H9 (cell line): ENCODE measurements at regions not wholly inside any gene's neighbourhood (a gene's known extent, or its start where the extent isn't known, plus 50 kb on each side); places are given as distances from the start of the nearest gene placed in this dataset.

Source experiments
- DNase-seq: peaks from one replicate; pipeline ENCODE4 v3.0.0-alpha.2; 2017
- H2AFZ ChIP-seq: one replicate; pipeline ENCODE4 v1.6.1; 2013; ENCODE audit warnings: mild to moderate bottlenecking, low read length, control low read depth, moderate library complexity
- H2AK5ac ChIP-seq: 2 replicates; pipeline ENCODE4 v1.6.1; 2013; ENCODE audit warnings: low read length, control low read depth, mixed read lengths; ENCODE audit not compliant: insufficient read length
- H2BK120ac ChIP-seq: one replicate; pipeline ENCODE4 v1.6.1; 2013; ENCODE audit warnings: low read depth, mild to moderate bottlenecking, low read length, control low read depth, inconsistent platforms; ENCODE audit not compliant: poor library complexity, severe bottlenecking
- H2BK12ac ChIP-seq: 2 replicates; pipeline ENCODE4 v1.6.1; 2013; ENCODE audit warnings: low read length, control low read depth, mixed read lengths, low read depth; ENCODE audit not compliant: insufficient read length
- H2BK15ac ChIP-seq: 2 replicates; pipeline ENCODE4 v1.6.1; 2013; ENCODE audit warnings: low read depth, low read length, control low read depth
- H2BK20ac ChIP-seq: one replicate; pipeline ENCODE4 v1.6.1; 2013; ENCODE audit warnings: low read depth, mild to moderate bottlenecking, low read length, control low read depth, inconsistent platforms; ENCODE audit not compliant: poor library complexity, severe bottlenecking
- H2BK5ac ChIP-seq: 2 replicates; pipeline ENCODE4 v1.6.1; 2013; ENCODE audit warnings: low read length, control low read depth, mixed read lengths; ENCODE audit not compliant: insufficient read length
- H3K14ac ChIP-seq: 2 replicates; pipeline ENCODE4 v1.6.1; 2013; ENCODE audit warnings: low read length, control low read depth; ENCODE audit not compliant: insufficient read depth
- H3K18ac ChIP-seq: 2 replicates; pipeline ENCODE4 v1.6.1; 2013; ENCODE audit warnings: low read depth, mild to moderate bottlenecking, mixed read lengths, low read length, control low read depth; ENCODE audit not compliant: insufficient read length
- H3K23ac ChIP-seq: 2 replicates; pipeline ENCODE4 v1.6.1; 2013; ENCODE audit warnings: low read length, control low read depth, mixed read lengths, low read depth; ENCODE audit not compliant: insufficient read length
- H3K23me2 ChIP-seq: 2 replicates; pipeline ENCODE4 v1.6.1; 2013; ENCODE audit warnings: low read depth, mild to moderate bottlenecking, mixed read lengths, low read length, control low read depth; ENCODE audit not compliant: insufficient read length, poor library complexity, severe bottlenecking
- H3K27ac ChIP-seq: 2 replicates; pipeline ENCODE4 v1.5.1; 2013; ENCODE audit warnings: low read length, control low read depth, mixed read lengths, low read depth; ENCODE audit not compliant: insufficient read length
- H3K27me3 ChIP-seq: 2 replicates; pipeline ENCODE4 v1.6.1; 2013; ENCODE audit warnings: low read length, control low read depth, inconsistent platforms; ENCODE audit not compliant: insufficient read depth
- H3K4ac ChIP-seq: 2 replicates; pipeline ENCODE4 v1.6.1; 2013; ENCODE audit warnings: low read depth, mild to moderate bottlenecking, control low read depth, inconsistent platforms, low read length, moderate library complexity
- H3K4me1 ChIP-seq: 2 replicates; pipeline ENCODE4 v1.6.1; 2013; ENCODE audit warnings: low read length, control low read depth, inconsistent platforms; ENCODE audit not compliant: insufficient read depth
- H3K4me2 ChIP-seq: 2 replicates; pipeline ENCODE4 v1.6.1; 2013; ENCODE audit warnings: low read length, control low read depth, mixed read lengths; ENCODE audit not compliant: insufficient read length, insufficient read depth
- H3K56ac ChIP-seq: 2 replicates; pipeline ENCODE4 v1.6.1; 2013; ENCODE audit warnings: low read depth, mild to moderate bottlenecking, mixed read lengths, low read length, control low read depth; ENCODE audit not compliant: insufficient read length
- H3K79me1 ChIP-seq: 2 replicates; pipeline ENCODE4 v1.6.1; 2013; ENCODE audit warnings: low read depth, mild to moderate bottlenecking, moderate library complexity, low read length, control low read depth, inconsistent platforms; ENCODE audit not compliant: insufficient read depth, poor library complexity, severe bottlenecking
- H3K79me2 ChIP-seq: 2 replicates; pipeline ENCODE4 v1.6.1; 2013; ENCODE audit warnings: low read length, control low read depth, inconsistent platforms; ENCODE audit not compliant: insufficient read depth
- H3K9ac ChIP-seq: 2 replicates; pipeline ENCODE4 v1.6.1; 2013; ENCODE audit warnings: low read length, control low read depth, mixed read lengths; ENCODE audit not compliant: insufficient read length; ENCODE audit errors: extremely low read depth
- H3K9me3 ChIP-seq: one replicate; pipeline ENCODE4 v1.6.1; 2013; ENCODE audit warnings: low read depth, low read length, inconsistent platforms; ENCODE audit not compliant: control insufficient read depth
- H3T11ph ChIP-seq: one replicate; pipeline ENCODE4 v1.6.1; 2013; ENCODE audit warnings: mild to moderate bottlenecking, low read length, control low read depth, inconsistent platforms
- H4K20me1 ChIP-seq: one replicate; pipeline ENCODE4 v1.6.1; 2013; ENCODE audit not compliant: control insufficient read depth, insufficient read length, insufficient read depth
- H4K5ac ChIP-seq: 2 replicates; pipeline ENCODE4 v1.6.1; 2013; ENCODE audit warnings: low read depth, mild to moderate bottlenecking, mixed read lengths, low read length, control low read depth; ENCODE audit not compliant: insufficient read length
- H4K8ac ChIP-seq: replicated peaks from 2 replicates; pipeline ENCODE4 v1.6.1; 2013; ENCODE audit warnings: low read length, control low read depth, mixed read lengths, low read depth; ENCODE audit not compliant: insufficient read length
- H4K91ac ChIP-seq: 2 replicates; pipeline ENCODE4 v1.6.1; 2013; ENCODE audit warnings: low read depth, mild to moderate bottlenecking, moderate library complexity, mixed read lengths, low read length, control low read depth; ENCODE audit not compliant: insufficient read length
- H3K27ac Mint-ChIP-seq, 3 experiments: 2 replicates in 2 of 3; 3 replicates in 1 of 3; pipeline ENCODE4 v1.8.0; 2020 to 2021; ENCODE audit warnings: mixed read lengths in 3 of 3, mild to moderate bottlenecking in 1 of 3, moderate library complexity in 1 of 3
- H3K27me3 Mint-ChIP-seq: 2 replicates; pipeline ENCODE4 v1.8.0; 2021; ENCODE audit warnings: low read depth, mild to moderate bottlenecking, moderate library complexity, mixed read lengths
- H3K36me3 Mint-ChIP-seq, 3 experiments: 2 replicates in 2 of 3; 3 replicates in 1 of 3; pipeline ENCODE4 v1.8.0; 2020 to 2021; ENCODE audit warnings: low read depth in 3 of 3, mixed read lengths in 3 of 3; ENCODE audit not compliant: insufficient read depth in 1 of 3
- H3K4me1 Mint-ChIP-seq, 2 experiments: 2 replicates each; pipeline ENCODE4 v1.8.0; 2020; ENCODE audit warnings: mixed read lengths in 2 of 2
- H3K4me3 Mint-ChIP-seq, 2 experiments: 2 replicates in 1 of 2; 3 replicates in 1 of 2; pipeline ENCODE4 v1.8.0; 2020 to 2021; ENCODE audit warnings: mild to moderate bottlenecking in 2 of 2, mixed read lengths in 2 of 2, moderate library complexity in 1 of 2
- H3K9me3 Mint-ChIP-seq, 2 experiments: 2 replicates in 1 of 2; 3 replicates in 1 of 2; pipeline ENCODE4 v1.8.0; 2020; ENCODE audit warnings: mild to moderate bottlenecking in 2 of 2, mixed read lengths in 2 of 2, moderate library complexity in 1 of 2
- whole genome bisulfite sequencing: extraction: QIAGEN DNeasy Blood & Tissue Kit; methylation state at CpG from one replicate; pipeline ENCODE4 v1.1.7; 2013; ENCODE audit warnings: missing lambda C conversion rate, low lambda C conversion rate, mixed read lengths; ENCODE audit not compliant: insufficient read length; ENCODE audit errors: extremely low coverage; 5-methylcytosine and 5-hydroxymethylcytosine counted together
- TF ChIP-seq, protein P1 (sequence below): fragments of 200-600 bp; sonication (generic); conservative IDR thresholded peaks from 3 replicates; pipeline ENCODE4 v1.8.0; 2021; ENCODE audit warnings: antibody characterized with exemption, mild to moderate bottlenecking

DNA sequence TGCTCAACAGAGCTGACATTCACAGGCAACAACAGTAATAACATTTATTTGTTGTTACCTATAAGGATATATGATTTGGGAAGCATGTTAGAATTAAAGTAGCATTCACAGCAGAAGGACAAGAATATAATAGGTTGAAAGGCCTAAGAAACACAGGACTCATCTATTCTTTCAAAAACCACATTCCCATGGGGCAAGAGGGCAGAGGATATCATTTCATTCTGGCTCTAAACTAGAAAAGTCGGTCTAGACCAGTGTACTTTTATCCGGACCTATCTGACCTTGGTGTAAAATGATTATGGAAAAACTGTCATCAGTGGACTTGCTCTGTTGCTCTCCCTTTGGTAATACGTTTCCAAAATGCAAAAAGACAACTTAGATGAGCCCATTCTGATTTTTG lies 914.7 kb upstream of the CITED2 start:
- H3K79me2 ChIP-seq = no peaks in the 10 kb centered on the region
- no peak overlapping the region for H2AFZ ChIP-seq
- H3K9ac ChIP-seq = no peak overlapping the region
- Mint-ChIP-seq H3K9me3 (peaks cover 0 to 5% of the 10 kb centered on the region in 2 experiments; a peak in 2 of 5 replicates), H3K36me3 (peaks cover 0 to 8% (median 3%) of the 10 kb centered on the region in 3 experiments; a peak in 3 of 7 replicates), H3K27ac (no peak overlapping the region), H3K4me3 (no peak overlapping the region), H3K27me3 (no peaks in the 10 kb centered on the region), H3K4me1 (no peaks in the 10 kb centered on the region)
- H3K79me1 ChIP-seq = no peaks in the 10 kb centered on the region
- H4K8ac ChIP-seq = no peak overlapping the region
- H4K20me1 ChIP-seq = no peaks in the 10 kb centered on the region
- no peak overlapping the region for H3K27ac ChIP-seq
- H2BK20ac ChIP-seq = no peak overlapping the region
- H3K56ac ChIP-seq = no peak overlapping the region
- H3K23me2 ChIP-seq = no peaks in the 10 kb centered on the region
- DNase-seq = no peak
- H3K9me3 ChIP-seq = no peaks in the 10 kb centered on the region
- no peaks in the 10 kb centered on the region for H3K27me3 ChIP-seq
- no peak overlapping the region for H2BK15ac ChIP-seq
- TF ChIP-seq, protein P1, sequence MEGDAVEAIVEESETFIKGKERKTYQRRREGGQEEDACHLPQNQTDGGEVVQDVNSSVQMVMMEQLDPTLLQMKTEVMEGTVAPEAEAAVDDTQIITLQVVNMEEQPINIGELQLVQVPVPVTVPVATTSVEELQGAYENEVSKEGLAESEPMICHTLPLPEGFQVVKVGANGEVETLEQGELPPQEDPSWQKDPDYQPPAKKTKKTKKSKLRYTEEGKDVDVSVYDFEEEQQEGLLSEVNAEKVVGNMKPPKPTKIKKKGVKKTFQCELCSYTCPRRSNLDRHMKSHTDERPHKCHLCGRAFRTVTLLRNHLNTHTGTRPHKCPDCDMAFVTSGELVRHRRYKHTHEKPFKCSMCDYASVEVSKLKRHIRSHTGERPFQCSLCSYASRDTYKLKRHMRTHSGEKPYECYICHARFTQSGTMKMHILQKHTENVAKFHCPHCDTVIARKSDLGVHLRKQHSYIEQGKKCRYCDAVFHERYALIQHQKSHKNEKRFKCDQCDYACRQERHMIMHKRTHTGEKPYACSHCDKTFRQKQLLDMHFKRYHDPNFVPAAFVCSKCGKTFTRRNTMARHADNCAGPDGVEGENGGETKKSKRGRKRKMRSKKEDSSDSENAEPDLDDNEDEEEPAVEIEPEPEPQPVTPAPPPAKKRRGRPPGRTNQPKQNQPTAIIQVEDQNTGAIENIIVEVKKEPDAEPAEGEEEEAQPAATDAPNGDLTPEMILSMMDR = no peak
- H4K91ac ChIP-seq = no peak overlapping the region
- H2BK5ac ChIP-seq = no peak overlapping the region
- H3K14ac ChIP-seq = no peak overlapping the region
- no peak overlapping the region for H3T11ph ChIP-seq
- WGBS = no CpG with 5 or more reads among the region's 3 CpGs
- H3K4ac ChIP-seq = no peak overlapping the region
- no peak overlapping the region for H2BK12ac ChIP-seq
- H3K18ac ChIP-seq = no peak overlapping the region
- H3K23ac ChIP-seq = no peak overlapping the region
- no peak overlapping the region for H4K5ac ChIP-seq
- H3K4me2 ChIP-seq = no peak overlapping the region
- no peaks in the 10 kb centered on the region for H3K4me1 ChIP-seq
- H2BK120ac ChIP-seq = no peak overlapping the region
- H2AK5ac ChIP-seq = no peak overlapping the region
